ENCODE measurements at regions not wholly inside any gene's neighbourhood (a gene's known extent, or its start where the extent isn't known, plus 50 kb on each side); places are given as distances from the start of the nearest gene placed in this dataset.

GRCh38 chr2:34379586-34379985 is 780.5 kb upstream of the FAM98A start:
- TF ChIP-seq EZH2 (IDR thresholded peaks at IDR 0.05; ENCODE audit: low read depth), result no peak
- TF ChIP-seq CTCF (conservative IDR thresholded peaks at IDR 0.05), result no peak

All from PC-9 (cell line).